Endothelial cell of umbilical vein (primary cell): ENCODE measurements at regions not wholly inside any gene's neighbourhood (a gene's known extent, or its start where the extent isn't known, plus 50 kb on each side); places are given as distances from the start of the nearest gene placed in this dataset.

Experiments used
- BruUV-seq: library from RNA; stranded (reverse); fragments of 400-500 nt; replicated peaks from 2 replicates; lab custom pipeline; 2021; lab: Mats Ljungman, UMichigan
- CTCF ChIA-PET: fragments of 300-600, 350-600 bp; sonication (Branson Sonifier 250); formaldehyde crosslinking; loops from one replicate; lab custom pipeline; 2021; ENCODE audit warnings: antibody characterized with exemption, inconsistent platforms; lab: Charles Lee
- POLR2A ChIA-PET: fragments of 300-600, 350-600 bp; sonication (Branson Sonifier 250); formaldehyde crosslinking; loops from one replicate; lab custom pipeline; 2021; ENCODE audit warnings: antibody characterized with exemption, inconsistent platforms; lab: Charles Lee
- DNase-seq: peaks from one replicate; pipeline ENCODE4 v3.0.0-alpha.2; 2011; ENCODE audit warnings: low read depth, low spot score
- FAIRE-seq: peaks from 2 replicates; lab custom pipeline; 2011; peaks lifted over from hg19 to GRCh38; lab: Jason Lieb, UNC
- H2AFZ ChIP-seq: 2 replicates; pipeline ENCODE4 v1.6.0; 2012; ENCODE audit warnings: low read depth, low read length, control low read depth, inconsistent platforms
- H3K27ac ChIP-seq: 2 replicates; pipeline ENCODE4 v1.5.1; 2011; ENCODE audit warnings: low read depth, mild to moderate bottlenecking, control low read depth, low read length, moderate library complexity; ENCODE audit not compliant: insufficient read depth
- H3K27me3 ChIP-seq, 2 experiments: 2 replicates each; pipeline versions ENCODE4 v1.6.0 to v1.6.1; 2011; ENCODE audit warnings: low read length in 2 of 2, mixed read lengths in 1 of 2; ENCODE audit not compliant: control insufficient read depth in 2 of 2, insufficient read depth in 2 of 2
- H3K36me3 ChIP-seq, 2 experiments: 2 replicates in 1 of 2; 3 replicates in 1 of 2; pipeline ENCODE4 v1.5.1; 2011; ENCODE audit warnings: low read length in 2 of 2, mild to moderate bottlenecking in 1 of 2, moderate library complexity in 1 of 2; ENCODE audit not compliant: control insufficient read depth in 2 of 2, insufficient read depth in 2 of 2; ENCODE audit errors: extremely low read depth in 1 of 2
- H3K4me1 ChIP-seq: 3 replicates; pipeline ENCODE4 v1.5.1; 2011; ENCODE audit warnings: mild to moderate bottlenecking, low read length; ENCODE audit not compliant: control insufficient read depth, insufficient read depth; ENCODE audit errors: extremely low read depth
- H3K4me2 ChIP-seq: 2 replicates; pipeline ENCODE4 v1.6.1; 2011; ENCODE audit warnings: low read length, control low read depth, mixed read lengths; ENCODE audit not compliant: insufficient read depth
- H3K4me3 ChIP-seq, 3 experiments: fragments of 200-600 bp in 1 of 3; sonication (generic), shearing (Covaris generic) in 1 of 3; replicated peaks in 1 of 3; 2 replicates each; pipeline ENCODE4 v1.5.1; 2011 to 2016; ENCODE audit warnings: control low read depth in 3 of 3, low read length in 3 of 3, mild to moderate bottlenecking in 2 of 3, inconsistent platforms in 1 of 3, low read depth in 1 of 3, moderate library complexity in 1 of 3; ENCODE audit not compliant: insufficient read depth in 1 of 3
- H3K79me2 ChIP-seq: 2 replicates; pipeline ENCODE4 v1.6.0; 2012; ENCODE audit warnings: low read length, inconsistent platforms; ENCODE audit not compliant: control insufficient read depth, insufficient read depth
- H3K9ac ChIP-seq: replicated peaks from 2 replicates; pipeline ENCODE3; 2011; ENCODE audit warnings: low read length, control low read depth; ENCODE audit not compliant: insufficient read depth; ENCODE audit errors: extremely low read depth
- H3K9me1 ChIP-seq: replicated peaks from 3 replicates; pipeline ENCODE4 v1.6.0; 2011; ENCODE audit warnings: mild to moderate bottlenecking, low read length; ENCODE audit not compliant: control insufficient read depth, insufficient read depth; ENCODE audit errors: extremely low read depth
- H3K9me3 ChIP-seq: replicated peaks from 2 replicates; pipeline ENCODE4 v1.5.1; 2012; ENCODE audit warnings: low read length, inconsistent platforms; ENCODE audit not compliant: control insufficient read depth, insufficient read depth
- H4K20me1 ChIP-seq: replicated peaks from 2 replicates; pipeline ENCODE3; 2011; ENCODE audit warnings: mild to moderate bottlenecking, low read length; ENCODE audit not compliant: control insufficient read depth, insufficient read depth; ENCODE audit errors: extremely low read depth
- EZH2 ChIP-seq: IDR thresholded peaks from 2 replicates; pipeline ENCODE4 v1.6.1; 2012; ENCODE audit warnings: borderline replicate concordance, low read depth, mild to moderate bottlenecking, moderate library complexity, low read length, inconsistent platforms; ENCODE audit not compliant: severe bottlenecking
- JUN ChIP-seq: IDR thresholded peaks from 2 replicates; pipeline ENCODE4 v1.6.1; 2011; ENCODE audit warnings: borderline replicate concordance, low read depth; ENCODE audit not compliant: insufficient read length, insufficient read depth
- MYC ChIP-seq: IDR thresholded peaks from one replicate; pipeline ENCODE4 v1.6.1; 2011; ENCODE audit warnings: mild to moderate bottlenecking, low read depth, low read length
- dilution Hi-C: fragments of 300-500 bp; cut with MboI; formaldehyde crosslinking; loops from one replicate; pipeline ENCODE4 v1.15.0; 2019; ENCODE audit warnings: low sequenced_read_pairs; ENCODE audit not compliant: extremely low pct_ligation_motif_present
- intact Hi-C: fragments of 100-400 bp; cut with micrococcal nuclease; formaldehyde crosslinking; loops from one replicate; pipeline ENCODE4 v1.10.0; 2022
- TF ChIP-seq, protein P1 (sequence below): IDR thresholded peaks from 2 replicates; pipeline ENCODE4 v1.6.1; 2011; ENCODE audit not compliant: insufficient read depth, insufficient read length

DNA sequence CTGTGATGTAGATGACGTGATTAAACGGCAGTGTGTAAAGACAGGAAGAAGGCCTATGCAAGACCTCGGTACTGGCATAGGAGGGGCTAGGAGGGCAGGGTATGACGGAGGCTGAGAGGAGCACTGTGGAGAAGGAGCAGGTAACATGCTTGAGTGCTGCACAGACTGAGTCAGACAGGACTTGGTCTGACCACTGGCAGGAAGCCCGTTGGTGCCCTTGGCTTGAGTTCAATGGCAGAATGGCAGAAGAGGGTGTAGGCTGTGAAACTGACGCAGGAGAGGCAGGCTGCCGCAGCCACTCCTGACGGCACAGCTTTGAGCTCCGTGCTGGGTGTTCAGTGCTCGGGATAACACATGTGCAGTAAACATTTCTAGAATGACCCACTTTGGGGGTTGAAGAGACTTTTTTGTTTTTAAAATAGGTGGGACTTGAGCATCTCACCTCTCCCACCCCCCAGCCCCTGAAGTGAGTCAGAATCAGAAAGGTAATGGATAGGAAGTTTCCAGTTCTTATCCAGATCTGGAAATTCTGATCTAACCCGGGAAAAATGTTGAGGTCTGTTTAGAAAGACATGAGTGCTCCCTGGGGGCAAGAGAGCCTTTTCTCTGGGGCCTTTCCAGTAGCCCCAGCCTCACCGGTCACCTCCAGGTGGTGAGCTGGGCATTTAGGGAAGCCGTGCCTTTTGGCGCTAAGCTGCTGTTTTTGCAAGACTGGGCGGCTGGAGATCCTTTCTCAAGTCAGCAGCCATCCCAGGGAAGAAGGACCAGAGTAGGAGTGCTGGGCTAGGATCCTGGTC, 126.4 kb downstream of the RPLP1 start:
- Histone ChIP-seq H3K27me3 (peaks cover 2% of the 10 kb centered on the region in 2 experiments), H3K4me2 (no peak overlapping the region), H3K9ac (no peak overlapping the region), H3K4me3 (no peak overlapping the region), H3K9me3 (no peaks in the 10 kb centered on the region), H3K27ac (no peak overlapping the region), H3K4me1 (peaks cover 4% of the 10 kb centered on the region), H2AFZ (peak overlapping the region; percentile 50), H3K9me1 (no peaks in the 10 kb centered on the region), H3K36me3 (no peaks in the 10 kb centered on the region), H3K79me2 (no peaks in the 10 kb centered on the region), H4K20me1 (no peaks in the 10 kb centered on the region)
- intact Hi-C loops, result loop anchor here (5.0 to 10.0 kb wide), 3 partner anchors 516 to 888 kb away; partner anchors contain the start of gene TLE3
- dilution Hi-C loops, result no loop called here
- BruUV-seq, result no TSS peak
- CTCF ChIA-PET, result no interaction called here
- peak; percentile 34 for DNase-seq
- POLR2A ChIA-PET, result no interaction called here
- FAIRE-seq, result no peak
- TF ChIP-seq, protein P1, sequence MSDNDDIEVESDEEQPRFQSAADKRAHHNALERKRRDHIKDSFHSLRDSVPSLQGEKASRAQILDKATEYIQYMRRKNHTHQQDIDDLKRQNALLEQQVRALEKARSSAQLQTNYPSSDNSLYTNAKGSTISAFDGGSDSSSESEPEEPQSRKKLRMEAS, result no peak
- no peak for TF ChIP-seq EZH2

DNA sequence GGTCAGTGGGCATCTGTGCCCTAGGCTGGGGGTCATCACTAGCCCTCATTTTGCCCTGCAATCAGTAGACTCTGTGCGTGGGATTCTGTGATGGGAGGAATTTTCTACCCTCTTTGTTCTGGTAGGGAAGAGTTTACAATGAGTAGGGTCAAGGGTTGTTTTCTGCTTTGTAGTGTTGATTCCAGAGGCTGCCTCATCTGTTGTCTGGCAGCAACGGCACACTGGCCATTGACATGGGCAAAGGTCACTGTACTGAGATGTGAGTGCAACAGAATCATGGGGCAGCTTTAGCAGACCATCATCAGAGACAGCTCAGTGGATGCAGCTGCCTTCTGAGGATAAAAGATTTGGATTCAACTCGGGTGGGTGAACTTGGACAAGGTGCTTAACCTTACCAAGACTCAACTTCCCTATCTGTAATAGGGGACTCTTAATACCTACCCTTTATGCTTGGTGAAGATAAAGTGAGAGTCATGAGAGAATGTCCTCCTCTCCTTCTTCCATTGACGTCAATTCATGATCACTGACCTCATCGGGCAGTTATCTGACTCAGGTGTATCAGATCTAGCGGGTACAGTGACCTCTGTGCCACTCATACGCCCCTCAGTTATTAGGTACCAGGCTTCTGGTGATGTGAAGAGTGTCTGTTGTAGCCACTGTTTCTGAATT, 127.5 kb downstream of the RPLP1 start:
- POLR2A ChIA-PET, result no interaction called here
- Histone ChIP-seq H3K4me3 (no peak overlapping the region), H3K9me1 (no peaks in the 10 kb centered on the region), H3K4me1 (peaks cover 4% of the 10 kb centered on the region), H3K79me2 (no peaks in the 10 kb centered on the region), H3K27me3 (peaks cover 2% of the 10 kb centered on the region in 2 experiments), H2AFZ (no peak overlapping the region), H3K27ac (no peak overlapping the region), H3K9ac (no peak overlapping the region), H4K20me1 (no peaks in the 10 kb centered on the region), H3K4me2 (no peak overlapping the region), H3K36me3 (no peaks in the 10 kb centered on the region), H3K9me3 (no peaks in the 10 kb centered on the region)
- dilution Hi-C loops, result no loop called here
- no TSS peak for BruUV-seq
- TF ChIP-seq, protein P1, result no peak
- no peak for TF ChIP-seq JUN
- TF ChIP-seq MYC, result no peak
- intact Hi-C loops, result loop anchor here (5.0 to 10.0 kb wide), 3 partner anchors 515 to 887 kb away; partner anchors contain the start of gene TLE3
- FAIRE-seq (no peak), DNase-seq (no peak)
- CTCF ChIA-PET, result no interaction called here
